Kidney (tissue), 10 donors: ENCODE measurements at regions not wholly inside any gene's neighbourhood (a gene's known extent, or its start where the extent isn't known, plus 50 kb on each side); places are given as distances from the start of the nearest gene placed in this dataset.
A peak's percentile ranks its signal among the peaks of the same experiment; 100 is the strongest.
"Not testable (repeated sequence)": the region's sequence is repeated elsewhere in the genome, so short reads cannot be mapped to it uniquely, and the experiment has no call there.

Source experiments
- DNase-seq, 5 donors: peaks; one replicate each; pipeline ENCODE4 v3.0.0-alpha.2; 2013 to 2020
- FAIRE-seq: peaks from 2 replicates; lab custom pipeline; 2012; peaks lifted over from hg19 to GRCh38; lab: Jason Lieb, UNC
- H3K27ac ChIP-seq, 2 donors: one replicate each; pipeline ENCODE4 v1.7.0; 2013; ENCODE audit warnings: low read depth in 2 of 2, low read length in 2 of 2, inconsistent platforms in 1 of 2
- H3K27me3 ChIP-seq: one replicate; pipeline ENCODE4 v1.7.1; 2013; ENCODE audit warnings: low read length, inconsistent platforms; ENCODE audit not compliant: control insufficient read depth, insufficient read depth
- H3K36me3 ChIP-seq, 3 donors: one replicate each; pipeline versions ENCODE4 v1.7.0 to v1.7.1; 2013; ENCODE audit warnings: low read length in 3 of 3, control low read depth in 1 of 3, inconsistent platforms in 1 of 3; ENCODE audit not compliant: insufficient read depth in 3 of 3, control insufficient read depth in 2 of 3
- H3K4me1 ChIP-seq, 3 donors: one replicate each; pipeline versions ENCODE4 v1.7.0 to v1.7.1; 2013; ENCODE audit warnings: low read length in 3 of 3, inconsistent platforms in 1 of 3, low read depth in 1 of 3; ENCODE audit not compliant: control insufficient read depth in 2 of 3, insufficient read depth in 2 of 3
- H3K4me3 ChIP-seq, 3 donors: one replicate each; pipeline versions ENCODE4 v1.7.0 to v1.8.1; 2013; ENCODE audit warnings: low read length in 3 of 3, control low read depth in 1 of 3, inconsistent platforms in 1 of 3
- H3K9ac ChIP-seq, 3 donors: one replicate each; pipeline versions ENCODE4 v1.7.0 to v1.7.1; 2013; ENCODE audit warnings: low read length in 3 of 3, control low read depth in 1 of 3, inconsistent platforms in 1 of 3
- H3K9me3 ChIP-seq, 3 donors: one replicate each; pipeline versions ENCODE4 v1.7.0 to v1.7.1; 2013; ENCODE audit warnings: low read length in 3 of 3, control low read depth in 1 of 3, inconsistent platforms in 1 of 3; ENCODE audit not compliant: control insufficient read depth in 2 of 3, insufficient read depth in 1 of 3
- intact Hi-C: fragments of 100-400 bp; cut with DNase I; formaldehyde crosslinking; loops from one replicate; pipeline ENCODE4 v1.11.1; 2022
- donor health status: control.
- donor health status: control.
- donor health status: DM: yes; HTN: yes; CAD: no.
- donor health status: Normal renal cell carcinoma (clear cell type).

DNA sequence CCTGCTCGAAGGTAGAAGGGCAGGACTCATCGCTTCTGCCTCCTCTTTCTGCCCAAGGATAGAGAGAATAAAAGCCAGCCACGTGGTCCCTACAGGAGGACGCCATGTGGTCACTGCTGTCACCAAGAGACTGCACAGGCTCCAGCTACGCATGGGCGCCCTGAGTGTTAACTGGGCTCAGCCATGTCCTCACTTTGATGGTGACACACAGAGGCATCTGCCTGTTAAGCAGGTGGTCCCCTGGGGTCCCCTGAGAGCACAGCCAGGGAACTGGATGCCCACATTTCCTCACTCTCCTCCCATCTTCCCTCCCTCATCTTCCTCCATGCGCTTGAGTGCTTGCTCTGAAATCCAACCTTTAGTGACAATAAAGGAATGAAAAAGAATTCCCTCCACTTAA is 152.6 kb downstream of the LAT start:
- H3K36me3 ChIP-seq, H3K4me3 ChIP-seq, H3K27me3 ChIP-seq, H3K9me3 ChIP-seq, H3K9ac ChIP-seq, H3K27ac ChIP-seq, H3K4me1 ChIP-seq, intact Hi-C loops, FAIRE-seq: not testable (repeated sequence)
- peak; percentile 30 to 53 (median 47) for DNase-seq

DNA sequence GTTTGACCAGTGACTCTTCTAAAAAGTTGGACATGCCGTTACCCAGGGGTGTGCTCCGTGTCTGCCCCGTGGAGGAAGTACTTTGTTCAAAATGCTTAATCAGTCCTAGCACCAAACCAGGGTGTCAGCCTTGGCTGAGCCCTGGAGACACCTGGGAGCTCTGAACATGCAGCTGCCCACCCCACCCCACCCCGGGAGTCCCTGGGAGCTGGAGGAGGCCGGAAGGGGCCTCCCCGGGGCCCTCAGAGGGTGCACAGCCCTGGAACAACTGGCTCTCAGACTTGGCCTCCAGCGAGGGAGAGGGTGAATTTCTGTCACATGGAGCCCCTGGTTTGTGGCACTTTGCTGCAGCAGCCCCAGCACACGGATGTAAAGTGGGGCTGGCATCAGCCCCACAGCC is 152.1 kb downstream of the LAT start:
- H3K36me3 ChIP-seq, H3K9ac ChIP-seq, H3K27ac ChIP-seq, H3K4me1 ChIP-seq, H3K27me3 ChIP-seq, H3K9me3 ChIP-seq, intact Hi-C loops, H3K4me3 ChIP-seq, FAIRE-seq: not testable (repeated sequence)
- peak in 1 of 5 donors; percentile 48 for DNase-seq

DNA sequence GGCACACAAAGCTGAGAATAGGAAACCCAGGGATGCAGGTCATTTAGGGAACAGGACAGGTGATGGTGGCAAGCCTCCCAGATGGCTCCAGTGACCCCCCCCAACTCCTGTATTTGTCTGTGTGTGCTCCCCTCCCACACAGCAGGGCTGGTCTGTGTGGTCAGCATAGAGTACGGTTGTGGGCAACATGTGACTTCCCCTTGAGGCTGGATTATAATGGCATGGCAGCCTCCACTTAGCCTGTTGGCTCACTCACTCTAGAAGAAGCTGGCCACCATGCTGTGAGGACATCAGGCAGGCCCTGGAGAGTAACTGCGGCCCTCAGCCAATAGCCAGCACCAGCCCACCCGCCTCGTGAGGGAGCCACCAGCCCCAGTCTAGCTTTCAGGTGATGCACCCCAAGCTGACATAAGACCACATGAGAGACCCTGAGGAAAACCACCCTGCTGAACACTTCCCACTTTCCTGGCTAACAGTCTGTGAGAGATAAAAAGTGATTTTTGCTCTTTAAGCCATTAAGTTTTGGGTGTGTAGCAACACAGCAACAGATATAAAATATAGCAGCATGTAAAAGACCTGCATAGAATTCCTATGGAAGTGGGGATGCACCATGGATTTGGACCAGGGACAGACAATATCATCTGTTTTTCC is 151.3 kb downstream of the LAT start:
- H3K9ac ChIP-seq, H3K9me3 ChIP-seq, H3K27ac ChIP-seq, H3K27me3 ChIP-seq, FAIRE-seq, intact Hi-C loops, H3K36me3 ChIP-seq, H3K4me3 ChIP-seq, H3K4me1 ChIP-seq: not testable (repeated sequence)
- DNase-seq: peak in 2 of 5 donors; percentile 9 to 19

DNA sequence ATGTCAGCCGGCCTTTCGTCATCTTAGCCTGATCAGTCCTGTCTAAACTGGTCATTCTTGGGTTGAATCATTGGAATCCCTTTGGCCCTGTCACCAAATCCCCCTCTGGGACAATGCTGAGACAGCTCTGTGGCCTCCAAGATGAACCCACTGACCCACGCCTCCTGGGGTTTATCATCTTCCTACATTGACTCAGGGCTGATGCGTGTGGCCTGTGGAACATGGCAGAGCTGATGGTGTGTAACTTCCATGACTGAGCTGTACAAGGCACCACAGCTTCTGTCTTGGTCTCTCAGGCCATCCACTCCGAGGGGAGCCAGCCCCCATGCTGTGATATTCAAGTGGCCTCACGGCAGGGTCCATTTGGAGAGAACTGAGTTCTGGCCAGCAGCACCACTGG is 150.2 kb downstream of the LAT start:
- H3K9ac ChIP-seq, H3K36me3 ChIP-seq, H3K27me3 ChIP-seq, H3K4me3 ChIP-seq, H3K9me3 ChIP-seq, FAIRE-seq, H3K4me1 ChIP-seq, intact Hi-C loops, H3K27ac ChIP-seq: not testable (repeated sequence)
- DNase-seq: peak in 1 of 5 donors; percentile 19

DNA sequence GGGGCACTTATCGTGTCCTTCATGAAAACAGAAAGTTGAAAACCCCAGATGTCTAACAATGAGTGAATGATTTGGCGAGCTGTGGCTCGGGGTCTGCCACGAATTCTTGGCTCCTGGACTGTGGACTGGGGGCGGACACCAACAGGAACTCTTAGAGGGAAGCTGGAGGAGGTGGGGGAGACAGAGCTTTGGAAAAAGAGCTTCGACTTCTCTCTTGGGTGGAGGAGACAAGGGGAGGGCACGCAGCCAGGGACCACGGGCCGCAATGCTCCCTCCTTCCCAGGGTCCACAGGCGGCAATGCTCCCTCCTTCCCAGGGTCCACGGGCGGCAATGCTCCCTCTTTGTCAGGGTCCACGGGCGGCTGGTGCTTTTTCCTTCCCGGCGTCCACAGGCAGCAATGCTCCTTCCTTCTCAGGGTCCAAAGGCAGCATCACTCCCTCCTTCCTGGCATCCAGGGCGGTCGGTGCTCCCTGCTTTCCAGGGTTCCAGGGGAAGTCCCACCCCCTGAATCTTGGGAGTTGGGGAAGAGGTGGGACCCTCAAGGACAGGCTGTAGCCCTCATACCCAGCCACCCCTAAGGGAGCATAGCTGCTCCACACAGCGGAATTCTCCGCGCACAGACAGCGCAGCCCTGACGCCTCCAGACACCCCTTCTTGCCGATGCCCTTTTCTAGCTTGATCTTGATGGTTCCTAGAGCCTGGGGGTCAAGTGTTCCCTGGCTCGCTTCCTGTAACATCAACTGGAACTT is 149.0 kb downstream of the LAT start:
- H3K4me3 ChIP-seq, H3K27me3 ChIP-seq, H3K27ac ChIP-seq, H3K36me3 ChIP-seq, H3K4me1 ChIP-seq, H3K9me3 ChIP-seq, H3K9ac ChIP-seq, intact Hi-C loops, FAIRE-seq: not testable (repeated sequence)
- DNase-seq: peak in 1 of 5 donors; percentile 17

DNA sequence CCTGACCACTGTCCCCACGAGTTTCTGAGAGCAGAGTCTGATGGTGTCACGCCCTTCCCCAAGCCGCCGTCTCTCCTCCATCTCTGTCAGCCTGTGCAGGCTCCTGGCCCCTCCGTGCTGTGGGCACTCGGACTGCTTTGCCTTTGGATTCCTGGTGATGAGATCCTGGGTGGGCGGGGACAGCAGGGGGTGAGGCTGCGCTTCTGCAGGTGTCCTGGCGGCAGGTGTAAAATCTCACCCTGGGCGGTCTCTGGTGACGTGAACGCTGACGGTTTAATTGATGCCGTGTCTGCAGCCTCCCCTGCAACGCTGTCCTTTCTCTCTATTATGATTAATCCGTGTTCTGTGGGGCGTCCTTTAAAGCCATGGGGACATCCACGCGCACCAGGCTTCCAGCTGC is 148.0 kb downstream of the LAT start:
- H3K36me3 ChIP-seq, H3K27me3 ChIP-seq, H3K4me1 ChIP-seq, DNase-seq, H3K4me3 ChIP-seq, H3K9me3 ChIP-seq, FAIRE-seq, H3K27ac ChIP-seq, intact Hi-C loops, H3K9ac ChIP-seq: not testable (repeated sequence)

DNA sequence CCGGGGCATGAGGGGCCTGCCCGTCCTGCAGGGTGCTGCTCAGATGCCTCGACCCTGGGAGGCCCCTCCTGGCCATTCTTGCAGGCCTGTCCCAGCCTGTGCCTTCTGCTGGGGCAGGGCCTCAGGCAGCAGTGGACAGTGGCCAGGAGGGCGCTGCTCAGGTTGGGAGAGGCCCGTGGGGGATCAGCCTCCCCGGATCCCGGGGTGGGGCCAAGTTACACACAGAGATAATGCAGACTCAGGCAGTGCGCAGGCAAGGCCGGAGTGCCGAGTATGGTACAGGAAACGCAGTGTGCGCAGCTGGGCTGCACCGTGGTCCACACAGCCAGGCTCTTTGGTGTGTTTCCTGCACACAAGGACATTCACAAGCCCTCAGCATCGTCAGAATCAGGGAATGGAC is 147.6 kb downstream of the LAT start:
- H3K4me3 ChIP-seq, FAIRE-seq, H3K9me3 ChIP-seq, H3K27me3 ChIP-seq, H3K36me3 ChIP-seq, intact Hi-C loops, H3K4me1 ChIP-seq, DNase-seq, H3K9ac ChIP-seq, H3K27ac ChIP-seq: not testable (repeated sequence)

DNA sequence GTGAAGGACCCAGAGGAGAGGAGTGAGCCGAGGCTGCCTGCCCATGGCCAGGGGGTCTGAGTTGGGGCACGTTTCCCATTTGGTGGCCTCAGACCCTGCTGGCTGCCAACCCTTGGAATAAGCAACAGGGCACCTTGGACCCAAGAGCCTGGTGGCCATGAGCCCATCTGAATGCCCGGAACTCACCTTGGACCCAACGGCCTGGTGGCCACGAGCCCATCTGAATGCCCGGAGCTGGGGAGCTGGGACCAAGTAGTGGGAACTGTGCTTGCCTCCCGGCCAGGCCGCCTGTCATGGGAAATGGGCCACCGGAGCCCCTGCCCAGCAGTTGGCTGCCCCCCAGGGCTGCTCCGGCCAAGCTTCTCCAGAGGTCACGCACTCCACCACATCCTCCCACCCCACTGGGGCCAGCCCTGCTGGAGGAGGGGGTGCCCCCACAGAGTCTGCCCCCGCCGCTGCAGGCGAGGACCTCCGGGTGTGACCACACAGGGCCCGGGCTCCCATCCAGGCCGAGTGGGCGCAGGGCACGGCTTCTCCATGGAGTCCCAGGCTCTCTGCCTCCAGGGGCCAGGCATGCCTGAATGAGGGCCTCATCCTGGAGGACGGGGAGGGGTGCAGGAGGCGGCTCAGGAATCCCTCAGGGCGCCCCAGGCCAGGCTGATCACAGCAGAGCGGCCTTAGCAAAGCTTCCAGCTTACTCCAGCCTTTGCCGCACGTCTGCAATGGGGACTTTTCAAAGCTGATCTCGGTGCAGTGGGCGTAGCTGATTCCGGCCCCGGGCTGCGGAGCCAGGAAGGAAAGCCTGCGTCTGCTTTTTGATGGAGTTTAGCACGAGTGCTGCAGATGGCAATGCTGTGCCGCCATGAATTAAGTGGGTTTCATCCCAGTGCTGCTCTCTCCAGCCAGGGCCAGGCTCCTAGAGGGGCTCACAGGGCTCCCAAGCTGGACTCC is 146.3 kb downstream of the LAT start:
- H3K4me1 ChIP-seq, H3K27ac ChIP-seq, H3K27me3 ChIP-seq, H3K9ac ChIP-seq, H3K36me3 ChIP-seq, H3K4me3 ChIP-seq, FAIRE-seq, H3K9me3 ChIP-seq, intact Hi-C loops: not testable (repeated sequence)
- DNase-seq: peak in 3 of 5 donors; percentile 35 to 57 (median 51)
